ENCODE measurements at regions not wholly inside any gene's neighbourhood (a gene's known extent, or its start where the extent isn't known, plus 50 kb on each side); places are given as distances from the start of the nearest gene placed in this dataset.

GRCh38 chr2:44879269-44880124, 62.0 kb upstream of the SIX3 start:
- Histone ChIP-seq H3K9ac (ENCODE audit: low read length) (no peak overlapping the region), H3K4me1 (ENCODE audit: control insufficient read depth, insufficient read depth, low read length) (no peaks in the 10 kb centered on the region), H3K36me3 (ENCODE audit: control insufficient read depth, insufficient read depth, low read length, severe bottlenecking) (no peaks in the 10 kb centered on the region), H3K4me3 (ENCODE audit: low read length) (no peak overlapping the region), H3K9me3 (ENCODE audit: control insufficient read depth, low read length) (peaks cover 14% of the 10 kb centered on the region), H3K27me3 (replicated peaks; ENCODE audit: control insufficient read depth, insufficient read depth, low read length) (peaks cover 63% of the 10 kb centered on the region)
- DNase-seq (ENCODE audit: low read depth), result no peak

- no peak for DNase-seq (ENCODE audit: low read depth)
- Histone ChIP-seq H3K4me1 (ENCODE audit: control insufficient read depth, insufficient read depth, low read length) (no peaks in the 10 kb centered on the region), H3K9ac (ENCODE audit: low read length) (no peak overlapping the region), H3K36me3 (ENCODE audit: control insufficient read depth, insufficient read depth, low read length, severe bottlenecking) (no peaks in the 10 kb centered on the region), H3K9me3 (ENCODE audit: control insufficient read depth, low read length) (peaks cover 12% of the 10 kb centered on the region), H3K27me3 (replicated peaks; ENCODE audit: control insufficient read depth, insufficient read depth, low read length) (peaks cover 69% of the 10 kb centered on the region), H3K4me3 (ENCODE audit: low read length) (no peak overlapping the region)
Observed at GRCh38 chr2:44880125-44880483, 61.4 kb upstream of the SIX3 start.

- H3K9me3 ChIP-seq (ENCODE audit: control insufficient read depth, low read length), result no peaks in the 10 kb centered on the region
- no peak overlapping the region for H3K9ac ChIP-seq (ENCODE audit: low read length)
- no peaks in the 10 kb centered on the region for H3K4me1 ChIP-seq (ENCODE audit: control insufficient read depth, insufficient read depth, low read length)
- DNase-seq (ENCODE audit: low read depth), result no peak
- H3K36me3 ChIP-seq (ENCODE audit: control insufficient read depth, insufficient read depth, low read length, severe bottlenecking), result no peaks in the 10 kb centered on the region
- no peak overlapping the region for H3K4me3 ChIP-seq (ENCODE audit: low read length)
- peaks cover 81% of the 10 kb centered on the region for H3K27me3 ChIP-seq (replicated peaks; ENCODE audit: control insufficient read depth, insufficient read depth, low read length)
Observed at GRCh38 chr2:44881856-44882255, 59.6 kb upstream of the SIX3 start.

GRCh38 chr2:44883356-44883755, 58.1 kb upstream of the SIX3 start:
- no peak overlapping the region for H3K9ac ChIP-seq (ENCODE audit: low read length)
- no peak for DNase-seq (ENCODE audit: low read depth)
- H3K9me3 ChIP-seq (ENCODE audit: control insufficient read depth, low read length), result no peaks in the 10 kb centered on the region
- H3K27me3 ChIP-seq (replicated peaks; ENCODE audit: control insufficient read depth, insufficient read depth, low read length), result peaks cover 86% of the 10 kb centered on the region
- H3K4me3 ChIP-seq (ENCODE audit: low read length), result no peak overlapping the region
- no peaks in the 10 kb centered on the region for H3K4me1 ChIP-seq (ENCODE audit: control insufficient read depth, insufficient read depth, low read length)
- no peaks in the 10 kb centered on the region for H3K36me3 ChIP-seq (ENCODE audit: control insufficient read depth, insufficient read depth, low read length, severe bottlenecking)

GRCh38 chr2:44884231-44884630, 57.3 kb upstream of the SIX3 start:
- Histone ChIP-seq H3K9me3 (ENCODE audit: control insufficient read depth, low read length) (no peaks in the 10 kb centered on the region), H3K4me3 (ENCODE audit: low read length) (no peak overlapping the region), H3K9ac (ENCODE audit: low read length) (no peak overlapping the region), H3K36me3 (ENCODE audit: control insufficient read depth, insufficient read depth, low read length, severe bottlenecking) (no peaks in the 10 kb centered on the region), H3K27me3 (replicated peaks; ENCODE audit: control insufficient read depth, insufficient read depth, low read length) (peaks cover 82% of the 10 kb centered on the region), H3K4me1 (ENCODE audit: control insufficient read depth, insufficient read depth, low read length) (no peaks in the 10 kb centered on the region)
- DNase-seq (ENCODE audit: low read depth), result no peak

- Histone ChIP-seq H3K4me3 (ENCODE audit: low read length) (no peak overlapping the region), H3K27me3 (replicated peaks; ENCODE audit: control insufficient read depth, insufficient read depth, low read length) (peaks cover 78% of the 10 kb centered on the region), H3K36me3 (ENCODE audit: control insufficient read depth, insufficient read depth, low read length, severe bottlenecking) (no peaks in the 10 kb centered on the region), H3K9me3 (ENCODE audit: control insufficient read depth, low read length) (no peaks in the 10 kb centered on the region), H3K4me1 (ENCODE audit: control insufficient read depth, insufficient read depth, low read length) (no peaks in the 10 kb centered on the region), H3K9ac (ENCODE audit: low read length) (no peak overlapping the region)
- no peak for DNase-seq (ENCODE audit: low read depth)
Observed at GRCh38 chr2:44884677-44885076, 56.8 kb upstream of the SIX3 start.

GRCh38 chr2:44886414-44886813, 55.1 kb upstream of the SIX3 start:
- no peaks in the 10 kb centered on the region for H3K9me3 ChIP-seq (ENCODE audit: control insufficient read depth, low read length)
- no peak overlapping the region for H3K4me3 ChIP-seq (ENCODE audit: low read length)
- peak; percentile 4 for DNase-seq (ENCODE audit: low read depth)
- peaks cover 64% of the 10 kb centered on the region for H3K27me3 ChIP-seq (replicated peaks; ENCODE audit: control insufficient read depth, insufficient read depth, low read length)
- no peak overlapping the region for H3K9ac ChIP-seq (ENCODE audit: low read length)
- H3K4me1 ChIP-seq (ENCODE audit: control insufficient read depth, insufficient read depth, low read length), result no peaks in the 10 kb centered on the region
- H3K36me3 ChIP-seq (ENCODE audit: control insufficient read depth, insufficient read depth, low read length, severe bottlenecking), result no peaks in the 10 kb centered on the region

- Histone ChIP-seq H3K4me3 (ENCODE audit: low read length) (no peak overlapping the region), H3K9me3 (ENCODE audit: control insufficient read depth, low read length) (peaks cover 10% of the 10 kb centered on the region), H3K36me3 (ENCODE audit: control insufficient read depth, insufficient read depth, low read length, severe bottlenecking) (no peaks in the 10 kb centered on the region), H3K4me1 (ENCODE audit: control insufficient read depth, insufficient read depth, low read length) (no peaks in the 10 kb centered on the region), H3K27me3 (replicated peaks; ENCODE audit: control insufficient read depth, insufficient read depth, low read length) (peaks cover 54% of the 10 kb centered on the region), H3K9ac (ENCODE audit: low read length) (no peak overlapping the region)
- no peak for DNase-seq (ENCODE audit: low read depth)
Observed at GRCh38 chr2:44889096-44889495, 52.4 kb upstream of the SIX3 start.

Measured in adipocyte (in vitro differentiated cells).